Type B pancreatic cell (in vitro differentiated cells): ENCODE measurements at regions not wholly inside any gene's neighbourhood (a gene's known extent, or its start where the extent isn't known, plus 50 kb on each side); places are given as distances from the start of the nearest gene placed in this dataset.

ENCODE experiments used
- DNase-seq: peaks from one replicate; pipeline ENCODE4 v3.0.0; 2021; ENCODE audit warnings: mixed read lengths; ENCODE audit not compliant: unreplicated experiment; ENCODE audit errors: extremely low spot score
- H3K27ac Mint-ChIP-seq: 2 replicates; pipeline ENCODE4 v1.8.0; 2021; ENCODE audit warnings: mild to moderate bottlenecking, mixed read lengths
- H3K27me3 Mint-ChIP-seq: 2 replicates; pipeline ENCODE4 v1.8.0; 2021; ENCODE audit warnings: mixed read lengths
- H3K36me3 Mint-ChIP-seq: 2 replicates; pipeline ENCODE4 v1.8.0; 2021; ENCODE audit warnings: mixed read lengths
- H3K4me1 Mint-ChIP-seq: one replicate; pipeline ENCODE4 v1.8.0; 2021; ENCODE audit warnings: mixed read lengths; ENCODE audit not compliant: unreplicated experiment
- H3K4me3 Mint-ChIP-seq: 2 replicates; pipeline ENCODE4 v1.8.0; 2021; ENCODE audit warnings: mild to moderate bottlenecking, mixed read lengths
- H3K9me3 Mint-ChIP-seq: 2 replicates; pipeline ENCODE4 v1.8.0; 2021; ENCODE audit warnings: mixed read lengths
- TF ChIP-seq, protein P1 (sequence below): fragments of 200-600 bp; sonication (generic); conservative IDR thresholded peaks from 2 replicates; pipeline ENCODE4 v1.5.0; 2021; ENCODE audit warnings: antibody characterized with exemption, mild to moderate bottlenecking

DNA sequence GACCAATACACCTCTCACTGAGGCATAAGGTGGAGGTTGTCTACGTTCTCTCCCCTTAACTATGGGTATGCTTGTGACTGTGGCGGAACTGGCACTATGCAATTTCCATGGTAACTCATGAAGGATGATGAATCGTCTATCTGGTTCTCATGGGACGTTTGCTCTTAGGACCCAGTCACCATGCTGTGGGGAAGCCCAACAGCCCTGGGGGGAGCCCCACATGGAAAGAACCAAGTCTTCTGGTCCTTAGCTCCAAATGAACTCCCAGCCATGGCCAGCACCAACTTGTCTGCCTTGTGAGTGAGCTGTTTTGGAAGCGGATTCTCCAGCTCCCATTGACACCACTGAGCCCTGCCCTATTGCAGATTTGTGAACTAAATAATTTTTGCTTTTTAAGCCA is 188.7 kb upstream of the S1PR3 start:
- DNase-seq, result no peak
- Mint-ChIP-seq H3K4me3 (no peak overlapping the region), H3K27ac (no peak overlapping the region), H3K9me3 (peaks cover 5% of the 10 kb centered on the region), H3K36me3 (no peaks in the 10 kb centered on the region), H3K27me3 (peaks cover 4% of the 10 kb centered on the region), H3K4me1 (peaks cover 16% of the 10 kb centered on the region)
- TF ChIP-seq, protein P1, sequence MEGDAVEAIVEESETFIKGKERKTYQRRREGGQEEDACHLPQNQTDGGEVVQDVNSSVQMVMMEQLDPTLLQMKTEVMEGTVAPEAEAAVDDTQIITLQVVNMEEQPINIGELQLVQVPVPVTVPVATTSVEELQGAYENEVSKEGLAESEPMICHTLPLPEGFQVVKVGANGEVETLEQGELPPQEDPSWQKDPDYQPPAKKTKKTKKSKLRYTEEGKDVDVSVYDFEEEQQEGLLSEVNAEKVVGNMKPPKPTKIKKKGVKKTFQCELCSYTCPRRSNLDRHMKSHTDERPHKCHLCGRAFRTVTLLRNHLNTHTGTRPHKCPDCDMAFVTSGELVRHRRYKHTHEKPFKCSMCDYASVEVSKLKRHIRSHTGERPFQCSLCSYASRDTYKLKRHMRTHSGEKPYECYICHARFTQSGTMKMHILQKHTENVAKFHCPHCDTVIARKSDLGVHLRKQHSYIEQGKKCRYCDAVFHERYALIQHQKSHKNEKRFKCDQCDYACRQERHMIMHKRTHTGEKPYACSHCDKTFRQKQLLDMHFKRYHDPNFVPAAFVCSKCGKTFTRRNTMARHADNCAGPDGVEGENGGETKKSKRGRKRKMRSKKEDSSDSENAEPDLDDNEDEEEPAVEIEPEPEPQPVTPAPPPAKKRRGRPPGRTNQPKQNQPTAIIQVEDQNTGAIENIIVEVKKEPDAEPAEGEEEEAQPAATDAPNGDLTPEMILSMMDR, result no peak

DNA sequence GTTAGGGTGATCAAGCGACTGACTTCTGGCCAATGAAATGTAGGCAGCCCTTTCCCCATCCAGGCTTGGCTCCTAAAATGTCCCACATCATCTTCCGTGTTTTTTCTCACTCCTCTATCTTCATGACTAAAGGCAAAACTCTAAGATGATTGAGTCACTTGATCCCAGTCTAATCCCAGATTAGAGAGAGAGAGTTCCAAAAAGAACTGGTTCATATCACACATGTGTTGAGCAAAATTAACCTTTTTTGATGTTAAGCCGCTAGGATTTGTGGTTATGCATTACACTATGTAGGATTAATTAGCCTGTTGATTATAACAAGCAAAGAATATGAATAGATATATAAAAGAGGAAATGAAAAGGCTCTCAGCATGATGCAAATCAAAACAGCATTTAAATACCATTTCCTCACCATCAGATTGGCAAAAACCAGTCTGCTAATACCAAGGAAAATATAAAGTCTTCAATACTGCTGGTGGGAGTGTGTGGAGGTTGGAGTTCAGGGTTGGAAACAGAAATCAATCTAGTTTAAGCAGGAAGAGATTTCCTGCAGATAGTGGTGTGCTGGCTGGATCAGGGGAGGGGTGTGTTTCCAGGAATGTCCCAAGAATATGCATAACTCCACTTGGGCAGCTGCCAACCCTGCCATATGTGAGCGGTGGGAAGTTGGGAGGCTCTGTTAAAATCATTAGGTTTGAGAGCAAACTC is 187.6 kb upstream of the S1PR3 start:
- Mint-ChIP-seq H3K4me1 (peaks cover 16% of the 10 kb centered on the region), H3K36me3 (no peaks in the 10 kb centered on the region), H3K4me3 (no peak overlapping the region), H3K27ac (no peak overlapping the region), H3K27me3 (peaks cover 4% of the 10 kb centered on the region), H3K9me3 (peaks cover 5% of the 10 kb centered on the region)
- TF ChIP-seq, protein P1, result no peak
- DNase-seq, result no peak

DNA sequence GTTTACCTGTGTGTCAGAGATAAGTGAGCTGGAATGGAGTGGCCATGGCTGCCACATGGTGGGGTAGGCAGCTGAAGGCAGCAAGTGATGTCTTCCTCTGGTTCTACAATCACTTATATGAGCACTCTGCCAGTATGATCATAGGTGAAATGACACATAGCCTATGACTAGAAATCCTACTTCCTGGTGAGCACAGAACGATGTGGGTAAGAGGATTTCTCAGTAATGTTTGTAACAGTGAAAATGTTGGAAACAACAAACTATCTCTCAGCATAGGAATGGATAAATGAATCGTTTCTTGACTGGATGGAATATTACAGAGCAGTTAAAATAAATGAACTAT is 187.0 kb upstream of the S1PR3 start:
- H3K9me3 Mint-ChIP-seq, result peaks cover 5% of the 10 kb centered on the region
- peaks cover 16% of the 10 kb centered on the region for H3K4me1 Mint-ChIP-seq
- DNase-seq, result no peak
- no peak overlapping the region for H3K27ac Mint-ChIP-seq
- peaks cover 7% of the 10 kb centered on the region for H3K27me3 Mint-ChIP-seq
- no peak overlapping the region for H3K4me3 Mint-ChIP-seq
- no peaks in the 10 kb centered on the region for H3K36me3 Mint-ChIP-seq
- TF ChIP-seq, protein P1, result no peak

DNA sequence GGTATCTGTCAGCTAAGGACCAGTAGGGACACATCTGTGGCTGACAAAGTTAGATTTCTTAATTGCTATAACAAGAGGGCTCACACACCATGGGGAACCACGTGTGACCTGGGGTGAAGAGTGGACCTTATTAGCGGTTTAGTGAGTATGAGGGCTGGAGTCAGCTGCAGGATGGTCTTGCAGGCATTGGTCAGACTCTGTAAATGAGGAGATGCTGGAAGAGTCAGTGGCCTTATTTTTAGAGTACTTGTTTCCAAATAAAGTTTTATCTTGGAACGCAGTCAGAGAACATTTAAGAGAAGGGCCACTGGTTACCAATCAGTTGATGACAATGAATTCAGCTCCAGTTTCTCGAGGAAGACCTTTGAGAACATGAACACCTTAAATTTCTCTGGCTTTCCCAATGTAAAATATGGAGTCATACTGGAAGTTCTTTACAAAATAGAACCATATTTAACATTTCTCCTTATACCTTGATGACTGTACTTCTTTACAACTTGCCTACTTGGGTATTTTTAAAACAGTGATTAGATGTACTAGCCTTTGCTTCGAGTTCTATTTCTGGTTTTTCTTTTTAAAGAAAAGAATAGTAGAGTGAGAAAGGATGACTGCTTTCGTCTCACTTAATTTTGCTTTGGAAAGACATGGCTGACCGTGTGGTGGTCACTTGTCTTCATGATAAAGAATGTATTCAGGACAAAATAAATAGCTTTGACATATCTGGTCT is 185.9 kb upstream of the S1PR3 start:
- Mint-ChIP-seq H3K27me3 (peaks cover 3% of the 10 kb centered on the region), H3K36me3 (no peaks in the 10 kb centered on the region), H3K4me1 (peaks cover 15% of the 10 kb centered on the region), H3K4me3 (no peak overlapping the region), H3K9me3 (peaks cover 5% of the 10 kb centered on the region), H3K27ac (no peak overlapping the region)
- TF ChIP-seq, protein P1, result no peak
- DNase-seq, result no peak

DNA sequence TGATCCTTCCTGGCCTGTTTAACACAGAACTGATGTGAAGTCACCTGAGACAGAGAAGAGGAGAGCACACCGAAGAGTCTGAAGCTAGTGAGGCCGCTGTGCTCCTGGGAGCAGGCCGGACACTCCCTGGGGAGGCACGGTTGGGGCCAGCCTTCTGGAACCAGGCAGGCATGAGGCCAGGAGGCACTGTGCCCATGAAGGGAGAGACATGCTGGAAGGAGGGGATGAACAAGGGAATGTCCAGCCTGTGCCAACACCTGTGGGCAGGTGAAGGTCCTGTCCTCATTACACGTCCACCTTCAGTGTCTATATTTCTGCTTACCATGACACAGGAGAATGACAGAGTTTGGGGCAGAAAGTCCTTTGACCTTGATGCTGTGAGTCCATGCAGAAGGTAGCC is 183.8 kb upstream of the S1PR3 start:
- Mint-ChIP-seq H3K9me3 (peaks cover 5% of the 10 kb centered on the region), H3K27me3 (peaks cover 3% of the 10 kb centered on the region), H3K4me1 (peaks cover 29% of the 10 kb centered on the region), H3K27ac (no peak overlapping the region), H3K4me3 (no peak overlapping the region), H3K36me3 (no peaks in the 10 kb centered on the region)
- TF ChIP-seq, protein P1, result no peak
- no peak for DNase-seq
